ENCODE measurements at regions not wholly inside any gene's neighbourhood (a gene's known extent, or its start where the extent isn't known, plus 50 kb on each side); places are given as distances from the start of the nearest gene placed in this dataset.

DNA sequence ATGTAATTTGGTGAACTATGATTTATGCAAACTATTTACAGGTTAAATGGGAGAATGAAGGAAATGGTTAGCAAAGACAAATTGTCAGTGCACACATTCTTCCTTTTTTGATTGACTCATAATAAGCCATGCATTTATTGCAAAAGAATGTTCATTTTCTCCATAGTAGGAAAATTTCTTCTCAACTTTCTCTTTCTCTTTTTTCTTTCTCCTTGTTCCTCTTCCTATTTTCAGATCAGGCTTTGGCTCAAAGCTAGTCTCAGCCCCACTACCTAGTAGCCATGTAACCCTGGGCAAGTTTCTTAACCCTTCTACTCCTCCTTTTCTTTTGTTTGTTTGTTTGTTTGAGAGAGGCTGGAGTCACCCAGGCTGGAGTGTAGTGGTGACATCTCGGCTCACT is 156.6 kb downstream of the PIK3R1 start:
- TF ChIP-seq SIN3A (IDR thresholded peaks at IDR 0.05; ENCODE audit: borderline replicate concordance, insufficient read depth, low read depth, low read length) (no peak), POLR2AphosphoS5 (IDR thresholded peaks at IDR 0.05; ENCODE audit: low read depth, low read length) (no peak)
- TF ChIP-seq, protein P1, sequence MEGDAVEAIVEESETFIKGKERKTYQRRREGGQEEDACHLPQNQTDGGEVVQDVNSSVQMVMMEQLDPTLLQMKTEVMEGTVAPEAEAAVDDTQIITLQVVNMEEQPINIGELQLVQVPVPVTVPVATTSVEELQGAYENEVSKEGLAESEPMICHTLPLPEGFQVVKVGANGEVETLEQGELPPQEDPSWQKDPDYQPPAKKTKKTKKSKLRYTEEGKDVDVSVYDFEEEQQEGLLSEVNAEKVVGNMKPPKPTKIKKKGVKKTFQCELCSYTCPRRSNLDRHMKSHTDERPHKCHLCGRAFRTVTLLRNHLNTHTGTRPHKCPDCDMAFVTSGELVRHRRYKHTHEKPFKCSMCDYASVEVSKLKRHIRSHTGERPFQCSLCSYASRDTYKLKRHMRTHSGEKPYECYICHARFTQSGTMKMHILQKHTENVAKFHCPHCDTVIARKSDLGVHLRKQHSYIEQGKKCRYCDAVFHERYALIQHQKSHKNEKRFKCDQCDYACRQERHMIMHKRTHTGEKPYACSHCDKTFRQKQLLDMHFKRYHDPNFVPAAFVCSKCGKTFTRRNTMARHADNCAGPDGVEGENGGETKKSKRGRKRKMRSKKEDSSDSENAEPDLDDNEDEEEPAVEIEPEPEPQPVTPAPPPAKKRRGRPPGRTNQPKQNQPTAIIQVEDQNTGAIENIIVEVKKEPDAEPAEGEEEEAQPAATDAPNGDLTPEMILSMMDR (IDR thresholded peaks at IDR 0.05): no peak
